ENCODE measurements at regions not wholly inside any gene's neighbourhood (a gene's known extent, or its start where the extent isn't known, plus 50 kb on each side); places are given as distances from the start of the nearest gene placed in this dataset.

DNA sequence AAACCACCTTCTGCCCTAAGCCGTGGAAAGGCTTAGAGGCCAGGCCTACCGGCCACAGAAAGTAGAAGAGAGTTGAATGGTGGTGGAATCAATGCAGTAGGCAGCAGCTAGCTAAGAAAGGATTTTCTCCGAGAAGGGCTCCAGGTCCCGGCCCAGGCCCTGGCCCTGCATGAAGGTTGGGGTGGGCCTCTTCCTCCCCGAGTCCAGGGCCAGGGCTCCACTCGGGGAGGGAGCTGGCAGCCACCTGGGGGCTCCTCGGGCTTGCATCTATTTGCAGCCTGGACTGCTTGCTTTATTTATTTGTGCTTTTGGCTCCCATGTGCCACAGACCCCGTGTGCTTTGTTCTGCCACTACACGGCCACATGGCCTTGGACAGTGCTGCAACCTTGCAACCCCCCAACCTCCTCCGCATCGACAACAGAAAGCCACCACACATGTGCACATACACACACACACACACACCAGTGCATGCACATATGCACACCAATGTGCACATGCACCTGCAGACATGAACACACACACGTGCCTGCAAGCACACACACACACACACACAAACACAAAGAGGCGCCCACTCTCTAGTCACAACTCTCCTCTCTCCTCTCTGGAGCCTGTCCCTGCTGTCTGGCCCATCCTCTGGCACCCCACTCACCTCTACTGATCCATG is 96.4 kb upstream of the TNRC6C start:
- Histone ChIP-seq H3K4me3 (ENCODE audit: low read length) (no peak overlapping the region), H3K9me2 (replicated peaks; ENCODE audit: control insufficient read depth, low read length) (no peaks in the 10 kb centered on the region), H3K9me3 (ENCODE audit: control insufficient read depth, insufficient read depth, low read length) (no peaks in the 10 kb centered on the region), H3K27ac (ENCODE audit: low read depth, low read length) (no peak overlapping the region), H3K4me2 (ENCODE audit: low read length) (no peak overlapping the region), H3K79me2 (ENCODE audit: control insufficient read depth, low read length) (no peaks in the 10 kb centered on the region), H3F3A (ENCODE audit: control insufficient read depth, insufficient read depth) (no peaks in the 10 kb centered on the region), H3K27me3 (ENCODE audit: control insufficient read depth, low read length) (peaks cover 32% of the 10 kb centered on the region), H3K36me3 (ENCODE audit: control insufficient read depth, low read length) (no peaks in the 10 kb centered on the region), H3K4me1 (ENCODE audit: control insufficient read depth, low read length) (peaks cover 2% of the 10 kb centered on the region), H4K20me1 (ENCODE audit: control insufficient read depth, insufficient read depth, low read depth, low read length) (no peaks in the 10 kb centered on the region)
- TF ChIP-seq, protein P1, sequence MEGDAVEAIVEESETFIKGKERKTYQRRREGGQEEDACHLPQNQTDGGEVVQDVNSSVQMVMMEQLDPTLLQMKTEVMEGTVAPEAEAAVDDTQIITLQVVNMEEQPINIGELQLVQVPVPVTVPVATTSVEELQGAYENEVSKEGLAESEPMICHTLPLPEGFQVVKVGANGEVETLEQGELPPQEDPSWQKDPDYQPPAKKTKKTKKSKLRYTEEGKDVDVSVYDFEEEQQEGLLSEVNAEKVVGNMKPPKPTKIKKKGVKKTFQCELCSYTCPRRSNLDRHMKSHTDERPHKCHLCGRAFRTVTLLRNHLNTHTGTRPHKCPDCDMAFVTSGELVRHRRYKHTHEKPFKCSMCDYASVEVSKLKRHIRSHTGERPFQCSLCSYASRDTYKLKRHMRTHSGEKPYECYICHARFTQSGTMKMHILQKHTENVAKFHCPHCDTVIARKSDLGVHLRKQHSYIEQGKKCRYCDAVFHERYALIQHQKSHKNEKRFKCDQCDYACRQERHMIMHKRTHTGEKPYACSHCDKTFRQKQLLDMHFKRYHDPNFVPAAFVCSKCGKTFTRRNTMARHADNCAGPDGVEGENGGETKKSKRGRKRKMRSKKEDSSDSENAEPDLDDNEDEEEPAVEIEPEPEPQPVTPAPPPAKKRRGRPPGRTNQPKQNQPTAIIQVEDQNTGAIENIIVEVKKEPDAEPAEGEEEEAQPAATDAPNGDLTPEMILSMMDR (IDR thresholded peaks at IDR 0.05; ENCODE audit: low read depth, low read length, poor library complexity, severe bottlenecking), result no peak
- TF ChIP-seq EZH2phosphoT487 (IDR thresholded peaks at IDR 0.05; ENCODE audit: borderline replicate concordance, low read length), result no peak

DNA sequence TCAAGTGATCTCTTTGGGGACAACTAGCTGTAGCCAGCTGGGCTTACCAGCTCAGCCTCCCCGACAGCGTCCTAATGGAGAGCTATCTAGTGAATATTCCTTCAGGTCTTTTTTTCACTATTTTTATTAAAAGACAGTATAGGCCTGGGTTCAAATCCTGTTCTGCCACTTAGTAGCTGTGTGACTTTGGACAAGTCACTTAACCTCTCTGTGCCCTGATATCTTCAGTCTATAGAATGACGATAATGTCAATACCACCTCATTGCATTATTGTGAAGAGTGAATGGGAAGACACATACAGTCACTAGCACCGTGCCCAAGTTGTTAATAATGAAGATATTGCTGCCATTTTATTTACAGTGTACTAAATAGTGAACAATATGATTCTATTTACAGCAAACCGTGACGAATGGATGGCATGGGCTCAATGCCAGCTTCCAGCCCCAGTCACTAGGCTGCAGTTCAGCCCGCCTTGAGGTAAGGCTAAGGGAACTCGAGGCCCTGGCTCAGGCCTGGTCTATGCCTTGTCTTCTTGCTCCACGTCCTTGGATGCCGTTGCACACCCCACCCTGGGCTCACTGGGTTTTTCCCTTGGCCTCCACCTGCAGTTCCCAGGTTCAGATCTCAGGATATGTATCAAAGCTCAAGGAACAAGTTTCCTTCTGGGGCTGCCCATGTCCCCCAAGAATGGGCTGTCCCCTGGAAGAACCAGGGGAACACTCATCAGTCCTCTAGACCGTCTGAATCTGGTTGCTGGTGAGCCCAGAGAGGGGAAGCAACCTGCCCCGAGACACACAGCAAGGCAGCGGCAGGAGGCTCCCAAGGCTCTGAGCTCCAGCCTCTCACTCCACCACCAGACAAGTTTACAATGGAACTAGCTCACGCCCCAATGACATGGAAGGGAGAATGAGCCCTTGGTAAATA is 95.4 kb upstream of the TNRC6C start:
- Histone ChIP-seq H3K4me1 (ENCODE audit: control insufficient read depth, low read length) (peaks cover 12% of the 10 kb centered on the region), H3K27me3 (ENCODE audit: control insufficient read depth, low read length) (peaks cover 27% of the 10 kb centered on the region), H4K20me1 (ENCODE audit: control insufficient read depth, insufficient read depth, low read depth, low read length) (no peaks in the 10 kb centered on the region), H3K36me3 (ENCODE audit: control insufficient read depth, low read length) (no peaks in the 10 kb centered on the region), H3K27ac (ENCODE audit: low read depth, low read length) (no peak overlapping the region), H3K4me2 (ENCODE audit: low read length) (no peak overlapping the region), H3K79me2 (ENCODE audit: control insufficient read depth, low read length) (no peaks in the 10 kb centered on the region), H3K9me2 (replicated peaks; ENCODE audit: control insufficient read depth, low read length) (no peaks in the 10 kb centered on the region), H3K4me3 (ENCODE audit: low read length) (no peak overlapping the region), H3F3A (ENCODE audit: control insufficient read depth, insufficient read depth) (no peaks in the 10 kb centered on the region), H3K9me3 (ENCODE audit: control insufficient read depth, insufficient read depth, low read length) (no peaks in the 10 kb centered on the region)
- TF ChIP-seq EZH2phosphoT487 (IDR thresholded peaks at IDR 0.05; ENCODE audit: borderline replicate concordance, low read length), result no peak
- TF ChIP-seq, protein P1 (IDR thresholded peaks at IDR 0.05; ENCODE audit: low read depth, low read length, poor library complexity, severe bottlenecking), result no peak

GRCh38 chr17:77863814-77864161 is 94.7 kb upstream of the TNRC6C start:
- H3K27ac ChIP-seq (ENCODE audit: low read depth, low read length), result no peak overlapping the region

More at GRCh38 chr17:77863814-77864161, 94.7 kb upstream of the TNRC6C start:
- Histone ChIP-seq H3K79me2 (ENCODE audit: control insufficient read depth, low read length) (no peaks in the 10 kb centered on the region), H3K4me1 (ENCODE audit: control insufficient read depth, low read length) (peaks cover 18% of the 10 kb centered on the region), H3K4me3 (ENCODE audit: low read length) (no peak overlapping the region), H3K27me3 (ENCODE audit: control insufficient read depth, low read length) (peaks cover 27% of the 10 kb centered on the region), H4K20me1 (ENCODE audit: control insufficient read depth, insufficient read depth, low read depth, low read length) (no peaks in the 10 kb centered on the region), H3K4me2 (ENCODE audit: low read length) (no peak overlapping the region), H3K9me3 (ENCODE audit: control insufficient read depth, insufficient read depth, low read length) (no peaks in the 10 kb centered on the region), H3F3A (ENCODE audit: control insufficient read depth, insufficient read depth) (no peaks in the 10 kb centered on the region), H3K9me2 (replicated peaks; ENCODE audit: control insufficient read depth, low read length) (no peaks in the 10 kb centered on the region), H3K36me3 (ENCODE audit: control insufficient read depth, low read length) (no peaks in the 10 kb centered on the region)
- TF ChIP-seq, protein P1 (IDR thresholded peaks at IDR 0.05; ENCODE audit: low read depth, low read length, poor library complexity, severe bottlenecking), result no peak
- TF ChIP-seq EZH2phosphoT487 (IDR thresholded peaks at IDR 0.05; ENCODE audit: borderline replicate concordance, low read length), result no peak
